HG03432 (cell line): ENCODE measurements at regions not wholly inside any gene's neighbourhood (a gene's known extent, or its start where the extent isn't known, plus 50 kb on each side); places are given as distances from the start of the nearest gene placed in this dataset.
"Not testable (repeated sequence)": the region's sequence is repeated elsewhere in the genome, so short reads cannot be mapped to it uniquely, and the experiment has no call there.

Experiments used
- ATAC-seq: cut with Tn5 transposase; IDR thresholded peaks from one replicate; pipeline ENCODE4 v1.9.1; 2021; ENCODE audit warnings: mild to moderate bottlenecking, moderate library complexity; ENCODE audit not compliant: unreplicated experiment

GRCh38 chr2:5629510-5629909, 62.7 kb upstream of the SOX11 start:
- not testable (repeated sequence) for ATAC-seq

- not testable (repeated sequence) for ATAC-seq
Observed at GRCh38 chr2:5637051-5637450, 55.1 kb upstream of the SOX11 start.
